Gastrocnemius medialis (tissue), 4 donors: ENCODE measurements at regions not wholly inside any gene's neighbourhood (a gene's known extent, or its start where the extent isn't known, plus 50 kb on each side); places are given as distances from the start of the nearest gene placed in this dataset.

ENCODE experiments used
- ATAC-seq, 2 donors: fragments of 150-250 bp; one replicate each; pipeline ENCODE4 v1.9.1; 2016
- DNase-seq, 2 donors: peaks; one replicate each; pipeline ENCODE4 v3.0.0-alpha.2; 2019
- H3K27ac ChIP-seq, 4 donors: fragments of 200-600 bp; sonication (generic); 1 replicate in 1 of 4; 2 replicates in 3 of 4; pipeline ENCODE4 v1.5.1; 2016 to 2018; ENCODE audit warnings: mild to moderate bottlenecking in 2 of 4, moderate library complexity in 1 of 4
- H3K27me3 ChIP-seq, 3 donors: fragments of 200-600 bp; sonication (generic) in 2 of 3; 1 replicate in 1 of 3; 2 replicates in 2 of 3; pipeline versions ENCODE4 v1.5.1 to v1.6.0; 2016 to 2019; ENCODE audit warnings: mild to moderate bottlenecking in 1 of 3, moderate library complexity in 1 of 3
- H3K36me3 ChIP-seq, 2 donors: fragments of 200-600 bp; sonication (generic) in 1 of 2; one replicate each; pipeline ENCODE4 v1.5.1; 2017 to 2018
- H3K4me1 ChIP-seq, 2 donors: fragments of 200-600 bp; sonication (generic) in 1 of 2; one replicate each; pipeline ENCODE4 v1.5.1; 2016 to 2017; ENCODE audit warnings: mild to moderate bottlenecking in 2 of 2
- H3K4me3 ChIP-seq, 4 donors: fragments of 200-600 bp; sonication (generic) in 3 of 4; 1 replicate in 1 of 4; 2 replicates in 3 of 4; pipeline ENCODE4 v1.5.1; 2016 to 2019; ENCODE audit warnings: mild to moderate bottlenecking in 2 of 4
- H3K9me3 ChIP-seq, 3 donors: fragments of 200-600 bp; sonication (generic) in 2 of 3; 1 replicate in 1 of 3; 2 replicates in 2 of 3; pipeline ENCODE4 v1.5.1; 2016 to 2019
- POLR2A ChIP-seq, 2 donors: fragments of 450-650 bp; IDR thresholded peaks; one replicate each; pipeline ENCODE4 v1.6.1; 2017; ENCODE audit warnings: antibody characterized with exemption in 2 of 2, mild to moderate bottlenecking in 2 of 2, moderate library complexity in 2 of 2
- in situ Hi-C, 4 donors: fragments of 200-750 bp; cut with MboI; loops; one replicate each; pipeline versions ENCODE4 v1.15.0 to v1.8.0; 2017; ENCODE audit warnings: low sequenced_read_pairs in 4 of 4
- intact Hi-C: fragments of 100-400 bp; cut with DNase I; formaldehyde crosslinking; loops from one replicate; pipeline ENCODE4 v1.15.1; 2023; ENCODE audit warnings: low total_unique reads
- TF ChIP-seq, protein P1 (sequence below), 5 experiments: fragments of 450-650 bp in 3 of 5; fragments of 200-600 bp in 2 of 5; sonication (generic) in 2 of 5; IDR thresholded peaks in 4 of 5; conservative IDR thresholded peaks in 1 of 5; 1 replicate in 4 of 5; 2 replicates in 1 of 5; pipeline ENCODE4 v1.5.1; 2016 to 2019; ENCODE audit warnings: antibody characterized with exemption in 5 of 5, mild to moderate bottlenecking in 3 of 5, moderate library complexity in 3 of 5

DNA sequence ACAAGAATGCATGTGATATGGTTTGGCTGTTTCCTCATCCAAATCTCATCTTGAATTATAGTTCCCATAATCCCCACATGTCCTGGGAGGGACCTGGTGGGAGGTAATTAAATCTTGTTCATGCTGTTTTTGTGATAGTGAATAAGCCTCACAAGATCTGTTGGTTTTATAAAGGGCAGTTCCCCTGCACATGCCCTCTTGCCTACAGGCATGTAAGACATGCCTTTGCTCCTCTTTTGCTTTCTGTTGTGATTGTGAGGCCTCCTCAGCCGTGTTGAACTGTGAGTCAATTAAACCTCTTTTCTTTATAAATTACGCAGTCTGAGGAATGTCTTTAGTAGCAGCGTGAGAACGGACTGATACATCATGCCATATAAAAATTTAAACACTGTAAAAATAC lies 1537.0 kb downstream of the OTOL1 start:
- no peak for TF ChIP-seq POLR2A (IDR thresholded peaks at IDR 0.05)
- TF ChIP-seq, protein P1, sequence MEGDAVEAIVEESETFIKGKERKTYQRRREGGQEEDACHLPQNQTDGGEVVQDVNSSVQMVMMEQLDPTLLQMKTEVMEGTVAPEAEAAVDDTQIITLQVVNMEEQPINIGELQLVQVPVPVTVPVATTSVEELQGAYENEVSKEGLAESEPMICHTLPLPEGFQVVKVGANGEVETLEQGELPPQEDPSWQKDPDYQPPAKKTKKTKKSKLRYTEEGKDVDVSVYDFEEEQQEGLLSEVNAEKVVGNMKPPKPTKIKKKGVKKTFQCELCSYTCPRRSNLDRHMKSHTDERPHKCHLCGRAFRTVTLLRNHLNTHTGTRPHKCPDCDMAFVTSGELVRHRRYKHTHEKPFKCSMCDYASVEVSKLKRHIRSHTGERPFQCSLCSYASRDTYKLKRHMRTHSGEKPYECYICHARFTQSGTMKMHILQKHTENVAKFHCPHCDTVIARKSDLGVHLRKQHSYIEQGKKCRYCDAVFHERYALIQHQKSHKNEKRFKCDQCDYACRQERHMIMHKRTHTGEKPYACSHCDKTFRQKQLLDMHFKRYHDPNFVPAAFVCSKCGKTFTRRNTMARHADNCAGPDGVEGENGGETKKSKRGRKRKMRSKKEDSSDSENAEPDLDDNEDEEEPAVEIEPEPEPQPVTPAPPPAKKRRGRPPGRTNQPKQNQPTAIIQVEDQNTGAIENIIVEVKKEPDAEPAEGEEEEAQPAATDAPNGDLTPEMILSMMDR (IDR thresholded peaks at IDR 0.05 in 4 of 5, conservative IDR thresholded peaks at IDR 0.05 in 1 of 5) = no peak
- Histone ChIP-seq H3K4me3 (no peak overlapping the region), H3K27me3 (no peaks in the 10 kb centered on the region), H3K27ac (no peak overlapping the region), H3K4me1 (no peaks in the 10 kb centered on the region), H3K9me3 (no peaks in the 10 kb centered on the region), H3K36me3 (no peaks in the 10 kb centered on the region)
- DNase-seq (no peak), ATAC-seq (no peak)
- in situ Hi-C loops (no loop called here), intact Hi-C loops (no loop called here)

DNA sequence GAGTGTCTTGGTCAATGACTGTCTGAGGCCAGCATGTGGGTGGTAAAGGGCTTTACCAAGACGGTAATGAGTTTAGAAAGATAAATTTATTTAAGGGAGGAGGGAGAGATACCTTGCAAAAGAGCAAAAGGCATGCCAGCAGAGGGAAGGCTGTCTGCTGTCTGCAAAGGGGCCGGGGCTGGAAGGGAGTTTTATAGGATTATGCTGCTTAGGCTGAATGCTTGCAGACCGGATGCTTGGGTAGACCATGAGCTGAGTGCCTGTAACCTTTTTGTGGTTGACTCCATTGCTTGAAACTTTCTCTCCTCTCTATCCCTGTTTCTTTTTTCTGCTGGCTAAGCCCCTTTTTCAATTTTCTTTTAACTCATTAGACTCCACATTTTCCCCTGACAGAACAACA lies 1543.0 kb downstream of the OTOL1 start:
- no peak overlapping the region for H3K27ac ChIP-seq
- ATAC-seq (no peak), DNase-seq (no peak)
- no peaks in the 10 kb centered on the region for H3K4me1 ChIP-seq
- intact Hi-C loops (no loop called here), in situ Hi-C loops (no loop called here)
- H3K27me3 ChIP-seq = no peaks in the 10 kb centered on the region
- TF ChIP-seq, protein P1 (IDR thresholded peaks at IDR 0.05 in 4 of 5, conservative IDR thresholded peaks at IDR 0.05 in 1 of 5) = no peak
- TF ChIP-seq POLR2A (IDR thresholded peaks at IDR 0.05) = no peak
- H3K9me3 ChIP-seq = no peaks in the 10 kb centered on the region
- no peak overlapping the region for H3K4me3 ChIP-seq
- H3K36me3 ChIP-seq = no peaks in the 10 kb centered on the region

DNA sequence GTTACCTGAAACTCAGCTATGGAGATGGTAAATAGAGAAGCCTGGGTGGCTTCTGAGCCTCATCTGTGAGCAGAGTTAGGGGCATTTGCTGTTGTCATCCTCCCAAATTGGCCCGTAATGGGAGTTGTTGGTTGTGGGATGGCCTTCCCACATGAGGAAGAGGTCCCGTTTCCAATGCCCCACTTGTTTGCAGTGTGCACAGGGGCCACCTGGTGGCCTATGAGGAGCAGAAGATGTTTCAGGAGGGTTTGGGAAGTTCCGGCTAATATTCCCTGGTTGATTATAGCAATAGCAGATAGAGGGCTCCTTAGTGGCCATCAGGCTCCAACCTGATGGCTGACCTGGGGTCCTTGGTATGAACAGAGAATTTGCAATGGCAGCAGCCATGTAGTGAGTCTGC lies 1546.5 kb downstream of the OTOL1 start:
- H3K4me1 ChIP-seq = no peaks in the 10 kb centered on the region
- no peaks in the 10 kb centered on the region for H3K9me3 ChIP-seq
- DNase-seq (no peak), ATAC-seq (no peak)
- H3K36me3 ChIP-seq = no peaks in the 10 kb centered on the region
- TF ChIP-seq, protein P1 (IDR thresholded peaks at IDR 0.05 in 4 of 5, conservative IDR thresholded peaks at IDR 0.05 in 1 of 5) = no peak
- no peak for TF ChIP-seq POLR2A (IDR thresholded peaks at IDR 0.05)
- intact Hi-C loops (no loop called here), in situ Hi-C loops (no loop called here)
- no peak overlapping the region for H3K27ac ChIP-seq
- no peaks in the 10 kb centered on the region for H3K27me3 ChIP-seq
- no peak overlapping the region for H3K4me3 ChIP-seq

DNA sequence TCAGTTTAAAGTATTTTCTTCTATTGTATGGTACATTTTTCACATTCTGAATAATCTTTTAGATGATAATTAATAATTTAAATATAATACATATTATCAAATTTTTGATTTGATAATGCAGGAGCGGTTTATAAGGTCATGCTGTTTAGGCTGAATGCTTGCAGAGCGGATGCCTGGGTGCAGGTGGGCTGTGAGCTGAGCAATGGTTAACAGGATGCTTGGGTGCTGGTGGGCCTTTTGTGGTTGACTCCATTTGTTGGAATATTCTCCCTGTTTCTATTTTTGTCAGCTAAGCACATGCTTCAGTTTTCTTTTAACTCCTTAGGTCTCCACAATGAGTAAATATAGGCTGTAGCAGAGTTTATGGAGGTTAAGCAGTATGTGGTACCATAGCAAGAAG lies 1549.3 kb downstream of the OTOL1 start:
- intact Hi-C loops = no loop called here
- DNase-seq (no peak), ATAC-seq (no peak)
- H3K4me1 ChIP-seq = no peaks in the 10 kb centered on the region
- no peaks in the 10 kb centered on the region for H3K36me3 ChIP-seq
- no peak overlapping the region for H3K4me3 ChIP-seq
- H3K27me3 ChIP-seq = no peaks in the 10 kb centered on the region
- TF ChIP-seq POLR2A (IDR thresholded peaks at IDR 0.05) = no peak
- TF ChIP-seq, protein P1 (IDR thresholded peaks at IDR 0.05 in 4 of 5, conservative IDR thresholded peaks at IDR 0.05 in 1 of 5) = no peak
- no peak overlapping the region for H3K27ac ChIP-seq
- in situ Hi-C loops = no loop called here
- no peaks in the 10 kb centered on the region for H3K9me3 ChIP-seq

DNA sequence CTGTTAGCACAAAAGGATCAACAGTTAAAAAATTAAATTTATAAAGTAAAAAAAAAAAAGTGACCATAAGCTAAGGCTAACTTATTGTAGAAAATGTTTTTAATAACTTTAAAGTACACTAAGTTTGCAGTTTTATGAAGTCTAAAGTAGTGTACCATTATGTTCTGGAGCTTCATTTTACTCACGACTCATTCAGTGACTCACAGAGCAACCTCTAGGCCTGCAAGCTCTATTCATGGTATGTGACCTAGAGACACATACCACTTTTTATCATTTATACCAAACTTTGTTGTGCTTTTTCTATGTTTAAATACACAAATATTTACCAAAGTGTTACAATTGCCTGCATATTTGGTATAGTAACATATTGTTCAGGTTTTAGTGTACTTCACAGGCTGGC lies 1552.3 kb downstream of the OTOL1 start:
- Histone ChIP-seq H3K27me3 (no peaks in the 10 kb centered on the region), H3K4me1 (no peaks in the 10 kb centered on the region), H3K27ac (no peak overlapping the region), H3K4me3 (no peak overlapping the region), H3K36me3 (no peaks in the 10 kb centered on the region), H3K9me3 (no peaks in the 10 kb centered on the region)
- TF ChIP-seq, protein P1 (IDR thresholded peaks at IDR 0.05 in 4 of 5, conservative IDR thresholded peaks at IDR 0.05 in 1 of 5) = no peak
- TF ChIP-seq POLR2A (IDR thresholded peaks at IDR 0.05) = no peak
- ATAC-seq = no peak
- intact Hi-C loops = no loop called here
- DNase-seq = no peak
- in situ Hi-C loops = no loop called here
